AG09309 (cell line): ENCODE measurements at regions not wholly inside any gene's neighbourhood (a gene's known extent, or its start where the extent isn't known, plus 50 kb on each side); places are given as distances from the start of the nearest gene placed in this dataset.

Experiments
- DNase-seq: peaks from one replicate; pipeline ENCODE4 v3.0.0-alpha.2; 2010; ENCODE audit warnings: low read depth
- H3K4me3 ChIP-seq: 2 replicates; pipeline ENCODE4 v1.5.1; 2011; ENCODE audit warnings: mild to moderate bottlenecking, low read depth, low read length, moderate library complexity; ENCODE audit not compliant: control insufficient read depth
- CTCF ChIP-seq: IDR thresholded peaks from 2 replicates; pipeline ENCODE4 v1.5.1; 2011; ENCODE audit warnings: mild to moderate bottlenecking, low read depth, low read length, inconsistent platforms; ENCODE audit not compliant: insufficient read depth, control insufficient read depth; ENCODE audit errors: missing control alignments

- H3K4me3 ChIP-seq = no peak overlapping the region
- no peak for DNase-seq
- TF ChIP-seq CTCF = no peak
Observed at GRCh38 chr5:158406884-158407823, 548.2 kb upstream of the CLINT1 start.

GRCh38 chr5:158398360-158399201, 539.6 kb upstream of the CLINT1 start:
- TF ChIP-seq CTCF = no peak
- no peak overlapping the region for H3K4me3 ChIP-seq
- no peak for DNase-seq

GRCh38 chr5:158397278-158397677, 538.3 kb upstream of the CLINT1 start:
- TF ChIP-seq CTCF = no peak
- no peak for DNase-seq

GRCh38 chr5:158394102-158394501, 535.2 kb upstream of the CLINT1 start:
- no peak for DNase-seq
- no peak for TF ChIP-seq CTCF
- no peak overlapping the region for H3K4me3 ChIP-seq

More at GRCh38 chr5:158397278-158397677, 538.3 kb upstream of the CLINT1 start:
- H3K4me3 ChIP-seq = no peak overlapping the region

- no peak overlapping the region for H3K4me3 ChIP-seq
- DNase-seq = no peak
- TF ChIP-seq CTCF = no peak
Observed at GRCh38 chr5:158393457-158393856, 534.5 kb upstream of the CLINT1 start.

- DNase-seq = no peak
- TF ChIP-seq CTCF = no peak
- H3K4me3 ChIP-seq = no peak overlapping the region
Observed at GRCh38 chr5:158392753-158393152, 533.8 kb upstream of the CLINT1 start.
